Renal cortex interstitium (tissue), 11 donors: ENCODE measurements at regions not wholly inside any gene's neighbourhood (a gene's known extent, or its start where the extent isn't known, plus 50 kb on each side); places are given as distances from the start of the nearest gene placed in this dataset.

Experiments used
- DNase-seq, 11 donors: peaks; one replicate each; pipeline ENCODE4 v3.0.0-alpha.2; 2013; ENCODE audit warnings: low read depth in 9 of 11, low spot score in 4 of 11; ENCODE audit errors: extremely low read depth in 1 of 11

- DNase-seq = peak in 1 of 11 donors; percentile 30
Observed at GRCh38 chr15:87732976-87733375, 523.6 kb downstream of the NTRK3 start.

- no peak for DNase-seq
Observed at GRCh38 chr15:87731630-87732029, 524.9 kb downstream of the NTRK3 start.

- no peak for DNase-seq
Observed at GRCh38 chr15:87730706-87731105, 525.8 kb downstream of the NTRK3 start.

GRCh38 chr15:87728998-87729397 lies 527.5 kb downstream of the NTRK3 start:
- no peak for DNase-seq

GRCh38 chr15:87727073-87727472 lies 529.5 kb downstream of the NTRK3 start:
- DNase-seq = no peak

- DNase-seq = no peak
Observed at GRCh38 chr15:87724330-87724729, 532.2 kb downstream of the NTRK3 start.

GRCh38 chr15:87722941-87723691 lies 533.4 kb downstream of the NTRK3 start:
- no peak for DNase-seq

- no peak for DNase-seq
Observed at GRCh38 chr15:87720235-87720634, 536.3 kb downstream of the NTRK3 start.

GRCh38 chr15:87716422-87716821 lies 540.1 kb downstream of the NTRK3 start:
- no peak for DNase-seq

- DNase-seq = no peak
Observed at GRCh38 chr15:87715252-87715651, 541.3 kb downstream of the NTRK3 start.

GRCh38 chr15:87713475-87713879 lies 543.1 kb downstream of the NTRK3 start:
- no peak for DNase-seq

- no peak for DNase-seq
Observed at GRCh38 chr15:87712211-87712610, 544.3 kb downstream of the NTRK3 start.

- DNase-seq = peak in 2 of 11 donors; percentile 32 to 37
Observed at GRCh38 chr15:87711026-87711425, 545.5 kb downstream of the NTRK3 start.

- no peak for DNase-seq
Observed at GRCh38 chr15:87710406-87710805, 546.1 kb downstream of the NTRK3 start.

- DNase-seq = no peak
Observed at GRCh38 chr15:87707566-87708130, 548.9 kb downstream of the NTRK3 start.

- DNase-seq = no peak
Observed at GRCh38 chr15:87707071-87707470, 549.5 kb downstream of the NTRK3 start.

- no peak for DNase-seq
Observed at GRCh38 chr15:87706001-87706400, 550.5 kb downstream of the NTRK3 start.

- DNase-seq = no peak
Observed at GRCh38 chr15:87704276-87704675, 552.3 kb downstream of the NTRK3 start.

- no peak for DNase-seq
Observed at GRCh38 chr15:87703327-87704111, 553.0 kb downstream of the NTRK3 start.

GRCh38 chr15:87702270-87702669 lies 554.3 kb downstream of the NTRK3 start:
- DNase-seq = no peak
